HCT116 (cell line): ENCODE measurements at regions not wholly inside any gene's neighbourhood (a gene's known extent, or its start where the extent isn't known, plus 50 kb on each side); places are given as distances from the start of the nearest gene placed in this dataset.

Experiments
- ATAC-seq: fragments of 200-7000 bp; cut with Tn5 transposase; 2 replicates; pipeline ENCODE4 v1.9.1; 2020; ENCODE audit warnings: mild to moderate bottlenecking, moderate library complexity
- BruUV-seq: library from RNA; stranded (reverse); fragments of 400-500 nt; replicated peaks from 2 replicates; lab custom pipeline; 2021; lab: Mats Ljungman, UMichigan
- CTCF ChIA-PET: fragments of 300-600 bp; sonication (Branson Sonifier 250); formaldehyde crosslinking; loops from one replicate; lab custom pipeline; 2021; ENCODE audit warnings: antibody characterized with exemption; lab: Charles Lee
- POLR2A ChIA-PET: fragments of 300-600, 350-600 bp; sonication (Branson Sonifier 250); formaldehyde crosslinking; loops from one replicate; lab custom pipeline; 2021; ENCODE audit warnings: antibody characterized with exemption; lab: Charles Lee
- RAD21 ChIA-PET, 2 experiments: fragments of 300-600 bp; sonication (Branson Sonifier 250); formaldehyde crosslinking; loops; one replicate each; lab custom pipeline; 2023; ENCODE audit warnings: low total read pairs in 2 of 2; ENCODE audit not compliant: uncharacterized antibody in 2 of 2, unreplicated experiment in 2 of 2, low non-redundant PET in 1 of 2; lab: Charles Lee
- DNase-seq: peaks from one replicate; pipeline ENCODE4 v3.0.0-alpha.2; 2010; ENCODE audit warnings: low read depth, low spot score
- H2AFZ ChIP-seq: fragments of 200-600 bp; shearing (Covaris generic), sonication (generic); 2 replicates; pipeline ENCODE4 v1.6.1; 2017; ENCODE audit warnings: low read depth, mixed run types, mixed read lengths, antibody characterized with exemption, low read length; ENCODE audit not compliant: poor library complexity, severe bottlenecking
- H3K27ac ChIP-seq: 2 replicates; pipeline ENCODE4 v1.5.1; 2012; ENCODE audit warnings: low read depth, low read length
- H3K27me3 ChIP-seq: fragments of 200-600 bp; sonication (generic); 2 replicates; pipeline ENCODE4 v1.6.1; 2016; ENCODE audit warnings: mixed run types, low read length, mixed read lengths; ENCODE audit not compliant: insufficient read depth
- H3K36me3 ChIP-seq, 2 experiments: fragments of 200-500 bp in 1 of 2; fragments of 200-600 bp in 1 of 2; sonication (Bioruptor generic) in 1 of 2; sonication (generic) in 1 of 2; 2 replicates each; pipeline versions ENCODE4 v1.5.1 to v1.6.1; 2014 to 2016; ENCODE audit warnings: low read length in 2 of 2, inconsistent platforms in 1 of 2, mixed read lengths in 1 of 2, mixed run types in 1 of 2; ENCODE audit not compliant: insufficient read depth in 2 of 2, control insufficient read depth in 1 of 2
- H3K4me1 ChIP-seq, 2 experiments: fragments of 200-600 bp in 1 of 2; sonication (generic) in 1 of 2; 2 replicates each; pipeline versions ENCODE4 v1.5.1 to v1.6.1; 2012 to 2017; ENCODE audit warnings: low read length in 2 of 2, inconsistent platforms in 1 of 2, mild to moderate bottlenecking in 1 of 2, mixed read lengths in 1 of 2, mixed run types in 1 of 2, moderate library complexity in 1 of 2; ENCODE audit not compliant: insufficient read depth in 2 of 2, control insufficient read depth in 1 of 2
- H3K4me2 ChIP-seq: fragments of 200-600 bp; sonication (generic); 2 replicates; pipeline ENCODE4 v1.6.1; 2017; ENCODE audit warnings: mixed run types, low read length, mixed read lengths
- H3K4me3 ChIP-seq, 2 experiments: fragments of 200-600 bp in 1 of 2; sonication (generic) in 1 of 2; replicated peaks in 1 of 2; 2 replicates each; pipeline ENCODE4 v1.5.1; 2011 to 2016; ENCODE audit warnings: low read length in 2 of 2, control low read depth in 1 of 2, low read depth in 1 of 2, mild to moderate bottlenecking in 1 of 2, mixed read lengths in 1 of 2, mixed run types in 1 of 2
- H3K79me2 ChIP-seq: fragments of 200-600 bp; sonication (generic); 2 replicates; pipeline ENCODE4 v1.6.1; 2017; ENCODE audit warnings: mild to moderate bottlenecking, mixed run types, low read length, moderate library complexity, mixed read lengths; ENCODE audit not compliant: insufficient read depth
- H3K9ac ChIP-seq: fragments of 200-600 bp; sonication (generic); 2 replicates; pipeline ENCODE4 v1.6.1; 2016; ENCODE audit warnings: low read length, mixed read lengths
- H3K9me2 ChIP-seq: fragments of 200-600 bp; sonication (generic), shearing (Covaris generic); 2 replicates; pipeline ENCODE4 v1.6.1; 2017; ENCODE audit warnings: mixed run types, mild to moderate bottlenecking, moderate library complexity; ENCODE audit not compliant: insufficient read depth
- H3K9me3 ChIP-seq, 2 experiments: fragments of 200-500 bp in 1 of 2; fragments of 200-600 bp in 1 of 2; sonication (Bioruptor generic) in 1 of 2; sonication (generic) in 1 of 2; 2 replicates each; pipeline ENCODE4 v1.6.1; 2014 to 2017; ENCODE audit warnings: low read length in 2 of 2, mixed read lengths in 2 of 2, inconsistent platforms in 1 of 2, low read depth in 1 of 2, mild to moderate bottlenecking in 1 of 2, mixed run types in 1 of 2, moderate library complexity in 1 of 2; ENCODE audit not compliant: control insufficient read depth in 1 of 2, insufficient read depth in 1 of 2
- H4K20me1 ChIP-seq: fragments of 200-600 bp; sonication (generic), shearing (Covaris generic); 2 replicates; pipeline ENCODE4 v1.6.1; 2017; ENCODE audit warnings: mixed run types, mild to moderate bottlenecking, moderate library complexity; ENCODE audit not compliant: insufficient read depth
- CTCF ChIP-seq, 3 experiments: fragments of 200-600 bp in 1 of 3; sonication (generic) in 1 of 3; IDR thresholded peaks in 2 of 3; conservative IDR thresholded peaks in 1 of 3; 2 replicates each; pipeline ENCODE4 v1.5.1; 2012 to 2017; ENCODE audit warnings: low read depth in 2 of 3, low read length in 2 of 3, antibody characterized with exemption in 1 of 3, borderline replicate concordance in 1 of 3, control low read depth in 1 of 3, mild to moderate bottlenecking in 1 of 3, mixed read lengths in 1 of 3, mixed run types in 1 of 3, moderate library complexity in 1 of 3; ENCODE audit not compliant: insufficient read depth in 1 of 3
- FOSL1 ChIP-seq: IDR thresholded peaks from 2 replicates; pipeline ENCODE4 v1.6.1; 2012; ENCODE audit warnings: low read depth
- JUND ChIP-seq: IDR thresholded peaks from 2 replicates; pipeline ENCODE4 v1.6.1; 2012
- REST ChIP-seq: IDR thresholded peaks from 2 replicates; pipeline ENCODE4 v1.6.1; 2012; ENCODE audit warnings: low read depth
- TCF7L2 ChIP-seq: IDR thresholded peaks from 2 replicates; pipeline ENCODE4 v1.7.0; 2011; ENCODE audit warnings: borderline replicate concordance, inconsistent platforms; ENCODE audit not compliant: insufficient read depth, insufficient read length; ENCODE audit errors: extremely low read depth
- intact Hi-C: fragments of 100-400 bp; cut with micrococcal nuclease; formaldehyde crosslinking; loops from 2 replicates; pipeline ENCODE4 v1.10.0; 2022

- TF ChIP-seq CTCF (IDR thresholded peaks at IDR 0.05 in 2 of 3, conservative IDR thresholded peaks at IDR 0.05 in 1 of 3; ENCODE audit: borderline replicate concordance in 1 of 3, insufficient read depth in 1 of 3, low read depth in 2 of 3, low read length in 2 of 3) (no peak), TCF7L2 (no peak), FOSL1 (no peak)
Measured at GRCh38 chr6:100096341-100096740, 102.3 kb upstream of the MCHR2 start (continued).

- ChIA-PET POLR2A (no interaction called here), CTCF (no interaction called here), RAD21 (no interaction called here)
- H3K27ac ChIP-seq = no peak overlapping the region
- TF ChIP-seq REST = no peak
- TF ChIP-seq FOSL1 = no peak
- TF ChIP-seq JUND = no peak
- no peaks in the 10 kb centered on the region for H4K20me1 ChIP-seq
- DNase-seq (no peak), ATAC-seq (no peak)
- H3K79me2 ChIP-seq = no peaks in the 10 kb centered on the region
- no peak overlapping the region for H3K9ac ChIP-seq
- no peak overlapping the region for H2AFZ ChIP-seq
- no peaks in the 10 kb centered on the region for H3K9me2 ChIP-seq
- intact Hi-C loops = no loop called here
- H3K9me3 ChIP-seq = no peaks in the 10 kb centered on the region
- H3K4me2 ChIP-seq = no peak overlapping the region
- H3K4me1 ChIP-seq = no peaks in the 10 kb centered on the region
- no peaks in the 10 kb centered on the region for H3K36me3 ChIP-seq
- no peak overlapping the region for H3K4me3 ChIP-seq
- BruUV-seq = no TSS peak
- no peaks in the 10 kb centered on the region for H3K27me3 ChIP-seq
Measured at GRCh38 chr6:100093405-100093804, 99.4 kb upstream of the MCHR2 start.
